ENCODE measurements at regions not wholly inside any gene's neighbourhood (a gene's known extent, or its start where the extent isn't known, plus 50 kb on each side); places are given as distances from the start of the nearest gene placed in this dataset.
"Not testable (repeated sequence)": the region's sequence is repeated elsewhere in the genome, so short reads cannot be mapped to it uniquely, and the experiment has no call there.

GRCh38 chr3:159879146-159879545, 109.5 kb upstream of the IL12A start:
- in situ Hi-C loops (cut with HindIII; ENCODE audit: low sequenced_read_pairs): no loop called here

DNA sequence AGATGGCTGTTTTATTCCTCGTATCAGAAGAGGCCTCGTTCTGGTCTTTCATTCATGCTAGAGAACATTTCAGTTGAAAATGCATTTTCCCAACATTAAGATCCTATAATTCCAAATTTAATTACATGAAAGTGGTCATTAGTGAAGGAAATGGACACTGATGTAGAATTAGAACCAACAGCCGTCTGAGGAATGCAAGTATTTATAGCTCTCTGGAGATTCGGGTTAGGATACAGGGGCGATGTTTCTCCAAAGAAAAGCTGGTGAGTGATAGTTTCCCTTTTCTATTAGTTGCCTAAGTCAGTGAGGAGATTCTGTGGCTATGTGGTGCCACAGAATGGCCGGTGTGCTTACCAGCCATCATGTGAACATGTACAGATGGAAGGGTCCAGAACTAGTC, 109.0 kb upstream of the IL12A start:
- in situ Hi-C loops (cut with HindIII; ENCODE audit: low sequenced_read_pairs): no loop called here

- in situ Hi-C loops (cut with HindIII; ENCODE audit: low sequenced_read_pairs): no loop called here
Measured at GRCh38 chr3:159881208-159881607, 107.4 kb upstream of the IL12A start.

- in situ Hi-C loops (cut with HindIII; ENCODE audit: low sequenced_read_pairs): no loop called here
Measured at GRCh38 chr3:159881828-159882309, 106.8 kb upstream of the IL12A start.

GRCh38 chr3:159882367-159882766, 106.3 kb upstream of the IL12A start:
- in situ Hi-C loops (cut with HindIII; ENCODE audit: low sequenced_read_pairs): no loop called here

GRCh38 chr3:159882790-159883779, 105.5 kb upstream of the IL12A start:
- in situ Hi-C loops (cut with HindIII; ENCODE audit: low sequenced_read_pairs): no loop called here

DNA sequence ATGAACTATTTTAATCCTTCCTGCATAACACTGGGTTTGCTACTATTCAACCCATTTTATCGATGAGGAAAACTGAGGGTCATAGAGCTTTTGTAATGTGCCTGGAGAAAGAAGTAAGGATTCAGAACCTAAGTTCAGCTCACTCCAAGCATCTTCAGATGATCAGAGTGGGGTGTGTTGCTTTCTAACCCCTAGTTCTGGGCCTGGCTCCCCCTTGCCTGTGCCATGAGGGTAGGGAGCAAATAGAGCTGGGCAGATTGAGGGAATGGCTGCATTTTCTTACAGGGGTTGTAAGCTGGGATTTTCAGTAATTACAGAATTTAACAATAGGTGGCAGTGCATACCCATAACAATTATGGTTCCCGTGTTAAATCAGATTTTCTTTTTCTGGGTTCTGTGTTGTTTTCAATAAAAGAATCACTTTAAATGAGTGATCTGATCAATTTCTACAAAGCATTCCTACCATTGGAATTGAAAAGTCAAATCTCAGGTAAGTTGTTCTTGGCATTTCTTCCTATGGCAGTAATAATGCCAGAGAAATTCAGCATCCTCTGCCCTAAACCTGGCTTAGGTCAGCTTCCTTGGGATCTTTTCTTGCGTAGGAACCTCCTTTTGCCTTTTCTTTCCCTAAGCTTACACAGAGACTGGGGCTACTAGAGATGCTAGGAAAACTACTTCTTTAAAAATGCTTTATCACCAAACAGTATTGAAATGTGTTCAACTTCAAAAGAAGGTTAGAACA, 103.8 kb upstream of the IL12A start:
- in situ Hi-C loops (cut with HindIII; ENCODE audit: low sequenced_read_pairs): no loop called here

DNA sequence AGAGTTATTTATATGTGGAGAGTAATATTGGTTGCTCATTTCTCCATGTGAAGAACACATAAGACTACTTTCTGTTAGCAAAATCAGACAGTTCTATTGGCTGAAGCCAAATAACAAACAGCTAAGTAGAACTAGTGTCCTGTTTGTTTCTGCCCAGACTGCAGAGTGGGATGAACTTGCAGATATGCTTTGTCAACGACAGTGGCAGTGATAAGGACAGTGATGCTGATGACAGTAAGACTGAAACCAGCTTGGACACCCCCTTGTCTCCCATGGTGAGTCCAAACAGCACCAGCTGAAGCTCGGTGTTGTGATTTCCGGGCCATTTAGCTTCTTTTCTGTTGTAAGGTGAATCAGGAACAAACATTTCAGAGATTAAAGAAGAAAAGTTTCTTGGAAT, 102.6 kb upstream of the IL12A start:
- in situ Hi-C loops (cut with HindIII; ENCODE audit: low sequenced_read_pairs): no loop called here

DNA sequence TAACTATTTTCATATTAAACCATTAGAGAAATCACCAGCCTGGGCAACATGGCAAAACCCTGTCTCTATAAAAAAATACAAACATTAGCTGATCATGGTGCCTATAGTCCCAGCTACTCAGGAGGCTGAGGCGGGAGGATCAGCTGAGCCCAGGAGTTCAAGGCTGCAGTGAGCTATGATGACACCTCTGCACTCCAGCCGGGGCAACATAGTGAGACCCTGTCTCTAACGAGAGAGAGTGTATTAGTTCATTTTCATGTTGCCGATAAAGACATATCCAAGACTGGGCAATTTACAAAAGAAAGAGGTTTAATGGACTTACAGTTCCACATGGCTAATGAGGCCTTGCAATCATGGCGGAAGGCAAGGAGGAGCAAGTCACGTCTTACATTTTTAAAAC, 102.1 kb upstream of the IL12A start:
- in situ Hi-C loops (cut with HindIII; ENCODE audit: low sequenced_read_pairs): not testable (repeated sequence)

DNA sequence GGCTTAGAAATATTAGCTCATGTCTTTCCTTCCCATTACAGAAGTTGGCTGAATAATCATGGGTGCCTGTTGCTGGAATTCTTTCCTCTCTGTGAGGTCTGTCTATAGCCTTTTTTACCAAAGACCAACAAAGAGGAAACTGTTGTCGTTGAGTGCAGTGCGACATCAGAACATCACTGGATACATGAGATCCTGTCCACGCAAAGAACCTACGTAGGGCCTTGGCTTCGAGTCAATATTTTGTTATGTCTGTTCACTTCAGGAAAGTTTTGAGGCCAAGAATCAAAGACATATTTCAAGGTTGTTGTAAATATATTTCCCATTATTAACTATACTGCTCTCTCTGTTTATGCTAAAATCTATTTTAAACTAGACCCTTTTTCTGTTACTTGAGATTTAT, 101.5 kb upstream of the IL12A start:
- in situ Hi-C loops (cut with HindIII; ENCODE audit: low sequenced_read_pairs): no loop called here

GRCh38 chr3:159887911-159888310, 100.7 kb upstream of the IL12A start:
- in situ Hi-C loops (cut with HindIII; ENCODE audit: low sequenced_read_pairs): no loop called here

GRCh38 chr3:159892171-159892795, 96.4 kb upstream of the IL12A start:
- in situ Hi-C loops (cut with HindIII; ENCODE audit: low sequenced_read_pairs): no loop called here

GRCh38 chr3:159892801-159893200, 95.8 kb upstream of the IL12A start:
- in situ Hi-C loops (cut with HindIII; ENCODE audit: low sequenced_read_pairs): no loop called here

DNA sequence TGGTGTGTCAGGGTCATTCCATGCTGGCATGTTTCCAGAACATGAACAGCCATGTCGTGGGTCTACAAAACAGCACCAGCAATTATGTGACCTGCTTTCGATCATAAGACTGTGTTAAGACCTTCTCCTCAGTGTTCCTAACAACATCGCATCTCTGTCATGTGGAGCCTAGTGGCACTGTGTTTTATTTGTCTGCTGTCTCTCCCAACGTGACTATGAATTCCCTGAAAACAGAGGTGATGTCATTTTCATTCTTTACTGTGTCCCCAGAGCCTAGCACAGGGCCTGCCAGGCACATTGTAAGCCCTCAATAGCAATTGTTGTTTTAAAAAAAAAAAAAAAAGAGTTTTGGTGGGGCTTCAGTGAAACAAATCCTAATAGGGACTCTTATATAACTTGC, 94.2 kb upstream of the IL12A start:
- in situ Hi-C loops (cut with HindIII; ENCODE audit: low sequenced_read_pairs): no loop called here

DNA sequence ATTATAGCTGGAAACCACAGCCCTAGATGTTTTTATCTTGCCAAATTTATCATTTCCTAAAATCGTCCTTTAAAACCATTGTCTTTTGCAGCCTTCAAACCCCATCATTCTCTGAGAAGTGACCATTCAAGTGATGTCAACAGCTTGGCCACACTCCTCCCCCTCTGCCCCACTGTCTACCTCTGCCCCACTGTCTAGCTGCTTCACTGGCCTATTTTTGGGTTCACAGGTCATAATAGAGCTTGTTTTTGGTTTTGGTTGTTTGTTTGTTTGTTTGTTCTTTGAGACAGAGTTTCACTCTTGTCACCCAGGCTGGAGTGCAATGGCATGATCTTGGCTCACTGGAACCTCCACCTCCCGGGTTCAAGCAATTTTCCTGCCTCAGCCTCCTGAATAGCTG, 93.2 kb upstream of the IL12A start:
- in situ Hi-C loops (cut with HindIII; ENCODE audit: low sequenced_read_pairs): no loop called here

GRCh38 chr3:159896543-159896942, 92.1 kb upstream of the IL12A start:
- in situ Hi-C loops (cut with HindIII; ENCODE audit: low sequenced_read_pairs): no loop called here

DNA sequence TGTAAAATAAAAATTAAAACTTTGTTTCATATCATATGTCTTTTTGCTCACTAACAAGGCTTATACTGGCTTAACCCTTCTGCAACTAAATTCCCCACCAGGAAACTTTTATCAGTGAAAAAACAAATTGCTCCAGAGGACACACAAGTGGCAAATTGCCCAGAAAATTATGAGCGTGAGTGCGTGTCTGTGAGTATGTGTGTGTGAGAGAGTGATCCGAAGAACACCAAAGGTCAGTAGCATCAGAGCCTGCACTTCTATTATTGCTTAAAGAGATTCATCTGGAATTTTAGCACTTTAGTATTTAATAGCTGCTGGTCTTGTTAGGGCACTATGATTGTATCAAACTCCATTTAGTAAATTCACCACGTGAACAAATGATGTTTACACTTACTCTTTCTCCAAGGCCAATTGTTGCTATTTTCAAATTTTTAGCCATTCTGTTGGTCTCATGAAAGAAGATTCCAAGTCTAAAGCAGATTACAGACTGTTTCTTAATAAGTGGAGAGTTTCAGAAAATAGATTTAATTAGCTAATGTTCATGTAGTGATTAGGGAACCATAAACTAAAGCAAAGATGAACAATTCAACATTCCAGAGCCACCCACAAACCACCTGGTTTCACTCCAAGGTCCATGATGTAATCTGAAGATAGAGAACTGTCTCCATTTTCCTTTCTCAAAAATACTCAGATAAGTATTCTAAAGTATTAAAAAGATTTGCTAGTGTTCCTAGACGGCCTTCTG, 91.1 kb upstream of the IL12A start:
- in situ Hi-C loops (cut with HindIII; ENCODE audit: low sequenced_read_pairs): no loop called here

DNA sequence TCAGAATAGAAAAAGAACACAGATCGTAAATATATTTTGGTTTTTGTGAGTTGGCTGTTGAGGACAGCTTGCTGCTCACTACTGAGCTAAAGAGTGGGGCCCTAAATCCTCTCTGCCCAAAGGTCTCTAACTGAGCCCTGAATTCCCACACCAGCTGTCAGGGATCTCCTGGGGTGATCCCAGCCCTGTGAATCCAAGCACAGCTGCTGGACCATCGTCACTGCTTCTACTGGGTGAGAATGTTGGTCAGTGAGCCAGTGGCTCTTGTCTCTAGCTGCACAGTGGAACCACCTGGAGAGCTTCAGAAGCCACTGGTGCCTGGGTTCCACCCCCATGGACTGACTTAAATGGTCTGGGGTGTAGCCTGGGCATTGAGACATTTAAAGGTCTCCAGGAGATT, 90.5 kb upstream of the IL12A start:
- in situ Hi-C loops (cut with HindIII; ENCODE audit: low sequenced_read_pairs): no loop called here

DNA sequence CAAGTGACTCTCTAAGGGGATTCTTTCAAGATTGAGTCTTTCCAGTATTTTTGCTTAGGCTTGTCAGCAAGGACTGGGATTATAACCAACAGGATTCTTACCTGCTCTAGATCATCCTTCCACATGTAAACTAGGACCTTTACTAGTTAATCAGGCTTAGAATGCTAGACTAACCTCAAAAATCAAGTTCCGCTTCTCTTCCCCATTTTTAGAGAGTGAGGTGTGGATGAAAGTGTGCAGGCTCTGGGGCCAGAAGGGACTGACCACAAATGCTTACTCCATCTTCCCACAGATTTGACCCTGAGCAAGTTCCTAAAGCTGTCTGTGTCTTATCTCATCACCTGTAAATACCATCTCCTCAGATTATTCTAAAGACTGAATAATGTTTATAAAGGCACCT, 89.5 kb upstream of the IL12A start:
- in situ Hi-C loops (cut with HindIII; ENCODE audit: low sequenced_read_pairs): no loop called here

DNA sequence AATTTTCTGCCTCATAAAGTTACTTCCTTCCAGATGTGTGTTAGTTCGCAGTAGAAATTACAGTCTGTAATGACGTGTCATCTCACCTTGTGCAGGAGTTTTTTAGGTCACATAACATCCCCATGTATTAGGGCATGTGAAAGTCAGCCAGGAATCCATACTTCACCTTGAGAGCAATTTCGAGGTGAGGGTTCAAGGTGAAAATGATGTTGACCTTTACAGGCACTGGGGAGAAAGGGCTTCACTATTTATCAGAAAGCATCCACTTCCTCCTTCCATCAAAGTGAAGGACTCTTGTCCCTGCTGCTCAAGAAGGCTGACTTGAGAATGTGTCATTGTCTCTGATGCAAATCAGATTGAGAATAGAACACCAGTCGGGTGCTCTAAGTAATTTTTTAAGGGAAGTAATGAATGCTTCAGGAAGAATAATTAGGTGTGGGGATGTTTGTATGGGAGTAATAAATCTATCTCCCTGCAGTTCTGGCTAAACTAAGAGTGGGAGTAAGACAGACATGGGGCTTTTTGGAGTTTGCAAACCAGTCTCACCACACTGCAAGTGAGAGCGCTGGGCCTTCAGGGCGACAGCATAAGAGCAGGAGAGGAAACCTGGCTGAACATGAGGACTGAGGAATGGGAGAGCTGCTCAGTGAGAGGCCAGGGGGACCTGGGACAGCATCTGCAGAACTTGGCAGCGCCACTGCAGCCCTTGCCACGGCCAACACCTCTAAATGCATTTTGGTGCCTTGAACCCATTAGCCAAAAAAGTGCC, 85.9 kb upstream of the IL12A start:
- in situ Hi-C loops (cut with HindIII; ENCODE audit: low sequenced_read_pairs): no loop called here

All from DLD1 (cell line).